ENCODE measurements at regions not wholly inside any gene's neighbourhood (a gene's known extent, or its start where the extent isn't known, plus 50 kb on each side); places are given as distances from the start of the nearest gene placed in this dataset.

DNA sequence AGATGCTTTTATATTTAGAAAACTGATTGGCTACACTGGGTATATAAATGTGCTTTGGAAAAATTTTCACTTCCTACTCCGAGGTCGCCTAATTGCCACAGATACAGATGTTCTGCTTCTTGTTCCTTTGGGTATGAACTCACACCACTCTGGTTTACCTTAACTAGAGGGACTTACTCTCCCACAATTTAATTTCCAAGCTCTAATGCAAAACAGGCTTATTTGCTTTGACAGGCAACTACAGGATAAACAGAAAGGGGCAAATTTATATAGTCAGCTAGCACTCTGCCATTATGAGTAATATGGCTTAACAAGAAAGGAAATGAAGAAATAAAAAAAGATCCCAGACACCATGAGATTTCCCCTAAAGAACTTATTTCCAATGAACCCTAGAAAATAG, 156.9 kb upstream of the ZFP64 start:
- Histone ChIP-seq H3K4me3 (ENCODE audit: low read length in 2 of 2) (no peak overlapping the region), H3K9me3 (ENCODE audit: control insufficient read depth, low read length) (no peaks in the 10 kb centered on the region), H3K36me3 (ENCODE audit: control insufficient read depth in 1 of 2, insufficient read depth in 2 of 2, low read length in 1 of 2) (no peaks in the 10 kb centered on the region), H3K4me1 (ENCODE audit: control insufficient read depth in 1 of 2, insufficient read depth in 2 of 2, low read length in 2 of 2) (no peaks in the 10 kb centered on the region), H3K27ac (ENCODE audit: low read depth in 1 of 2, low read length in 2 of 2) (no peak overlapping the region), H3K27me3 (ENCODE audit: control insufficient read depth in 1 of 2, insufficient read depth in 2 of 2, low read length in 1 of 2) (no peaks in the 10 kb centered on the region)
- 60 to 72% methylated on average over 2 of the region's 2 CpGs for WGBS, 2 donors
- intact Hi-C loops (cut with DNase I): no loop called here
- ATAC-seq (ENCODE audit: low FRiP score) (no peak), DNase-seq (no peak)

DNA sequence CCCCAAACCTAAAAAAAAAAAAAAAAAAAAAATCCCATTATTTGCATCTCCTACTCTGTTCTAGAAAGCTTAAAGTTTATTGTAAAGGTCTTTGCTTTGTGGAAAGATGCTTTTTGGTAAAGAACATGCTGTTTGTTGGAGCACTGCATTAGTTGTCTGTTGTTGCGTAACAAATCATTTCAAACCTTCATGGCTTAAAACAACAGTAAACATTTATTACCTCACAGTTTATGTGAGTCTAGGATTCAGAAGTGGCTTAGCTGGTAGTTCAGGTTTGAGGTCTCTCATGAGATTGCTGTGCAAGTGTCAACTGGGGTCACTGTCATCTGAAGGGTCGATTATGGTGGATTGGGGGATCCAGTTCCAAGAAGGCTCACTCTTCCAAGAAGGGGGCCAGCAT, 155.2 kb upstream of the ZFP64 start:
- Histone ChIP-seq H3K36me3 (ENCODE audit: control insufficient read depth in 1 of 2, insufficient read depth in 2 of 2, low read length in 1 of 2) (no peaks in the 10 kb centered on the region), H3K27ac (ENCODE audit: low read depth in 1 of 2, low read length in 2 of 2) (no peak overlapping the region), H3K27me3 (ENCODE audit: control insufficient read depth in 1 of 2, insufficient read depth in 2 of 2, low read length in 1 of 2) (no peaks in the 10 kb centered on the region), H3K4me3 (ENCODE audit: low read length in 2 of 2) (no peak overlapping the region), H3K9me3 (ENCODE audit: control insufficient read depth, low read length) (no peaks in the 10 kb centered on the region), H3K4me1 (ENCODE audit: control insufficient read depth in 1 of 2, insufficient read depth in 2 of 2, low read length in 2 of 2) (no peaks in the 10 kb centered on the region)
- 79 to 85% methylated on average over 2 of the region's 2 CpGs for WGBS, 2 donors
- ATAC-seq (ENCODE audit: low FRiP score) (no peak), DNase-seq (no peak)
- intact Hi-C loops (cut with DNase I): no loop called here

DNA sequence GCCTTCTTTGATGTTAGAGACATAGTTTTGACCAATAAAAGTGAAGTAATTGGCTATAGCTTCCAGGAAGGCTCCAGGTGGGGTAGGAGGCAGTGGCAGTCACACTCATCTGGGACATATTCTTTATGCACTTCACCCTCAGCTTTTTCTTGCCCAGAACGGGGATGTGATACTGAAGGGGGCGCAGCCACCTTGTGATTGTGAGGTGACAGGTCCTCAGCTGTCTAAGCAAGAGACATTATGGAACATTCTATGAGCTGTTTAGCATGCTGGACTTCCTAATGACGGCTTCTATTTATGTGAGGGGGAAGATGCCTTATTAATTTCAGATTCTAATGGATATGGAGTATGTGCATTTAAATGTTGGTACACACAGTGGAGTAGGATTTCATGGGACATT, 151.3 kb upstream of the ZFP64 start:
- intact Hi-C loops (cut with DNase I): no loop called here
- H3K27ac ChIP-seq (ENCODE audit: low read depth in 1 of 2, low read length in 2 of 2): no peak overlapping the region
- ATAC-seq (ENCODE audit: low FRiP score) (no peak), DNase-seq (no peak)
- no peaks in the 10 kb centered on the region for H3K9me3 ChIP-seq (ENCODE audit: control insufficient read depth, low read length)
- no peaks in the 10 kb centered on the region for H3K36me3 ChIP-seq (ENCODE audit: control insufficient read depth in 1 of 2, insufficient read depth in 2 of 2, low read length in 1 of 2)
- no peaks in the 10 kb centered on the region for H3K27me3 ChIP-seq (ENCODE audit: control insufficient read depth in 1 of 2, insufficient read depth in 2 of 2, low read length in 1 of 2)
- no peak overlapping the region for H3K4me3 ChIP-seq (ENCODE audit: low read length in 2 of 2)
- WGBS, 2 donors: 77 to 82% methylated on average over 3 of the region's 3 CpGs
- H3K4me1 ChIP-seq (ENCODE audit: control insufficient read depth in 1 of 2, insufficient read depth in 2 of 2, low read length in 2 of 2): no peaks in the 10 kb centered on the region

DNA sequence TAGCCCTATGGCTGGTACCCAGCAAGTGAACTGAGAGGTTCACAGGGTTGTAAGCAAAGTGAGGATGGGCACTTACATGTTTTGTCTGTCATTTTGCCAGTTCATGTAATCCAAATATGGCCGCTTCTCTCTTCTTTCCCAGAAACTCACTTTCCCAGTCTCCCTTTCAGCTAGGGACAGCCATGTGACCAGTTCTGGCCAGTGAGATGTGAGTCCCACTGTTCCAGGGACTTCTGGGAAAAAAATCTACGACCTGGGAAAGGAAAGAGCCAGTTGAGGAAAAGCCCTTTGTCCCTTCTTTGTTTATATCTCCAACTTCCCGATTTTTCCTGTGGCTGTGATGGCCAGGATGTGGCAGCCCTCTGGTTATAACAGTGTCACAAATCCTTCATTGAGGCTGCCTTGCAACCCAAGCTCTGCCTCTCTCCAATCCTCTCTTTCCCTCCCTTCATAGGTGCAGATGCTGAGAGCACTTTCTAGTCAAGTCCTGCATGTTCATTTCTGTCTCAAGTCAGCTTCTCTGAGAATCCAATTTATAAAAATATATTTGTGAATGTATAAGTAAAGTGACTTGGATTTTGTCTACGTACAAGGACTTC, 148.6 kb upstream of the ZFP64 start:
- no peaks in the 10 kb centered on the region for H3K27me3 ChIP-seq (ENCODE audit: control insufficient read depth in 1 of 2, insufficient read depth in 2 of 2, low read length in 1 of 2)
- no peak overlapping the region for H3K4me3 ChIP-seq (ENCODE audit: low read length in 2 of 2)
- ATAC-seq (ENCODE audit: low FRiP score): no peak
- DNase-seq: no peak
- H3K27ac ChIP-seq (ENCODE audit: low read depth in 1 of 2, low read length in 2 of 2): no peak overlapping the region
- no peaks in the 10 kb centered on the region for H3K36me3 ChIP-seq (ENCODE audit: control insufficient read depth in 1 of 2, insufficient read depth in 2 of 2, low read length in 1 of 2)
- H3K4me1 ChIP-seq (ENCODE audit: control insufficient read depth in 1 of 2, insufficient read depth in 2 of 2, low read length in 2 of 2): no peaks in the 10 kb centered on the region
- intact Hi-C loops (cut with DNase I): no loop called here
- peaks cover 1% of the 10 kb centered on the region for H3K9me3 ChIP-seq (ENCODE audit: control insufficient read depth, low read length)
- WGBS, 2 donors: 78 to 79% methylated on average over 4 of the region's 4 CpGs

DNA sequence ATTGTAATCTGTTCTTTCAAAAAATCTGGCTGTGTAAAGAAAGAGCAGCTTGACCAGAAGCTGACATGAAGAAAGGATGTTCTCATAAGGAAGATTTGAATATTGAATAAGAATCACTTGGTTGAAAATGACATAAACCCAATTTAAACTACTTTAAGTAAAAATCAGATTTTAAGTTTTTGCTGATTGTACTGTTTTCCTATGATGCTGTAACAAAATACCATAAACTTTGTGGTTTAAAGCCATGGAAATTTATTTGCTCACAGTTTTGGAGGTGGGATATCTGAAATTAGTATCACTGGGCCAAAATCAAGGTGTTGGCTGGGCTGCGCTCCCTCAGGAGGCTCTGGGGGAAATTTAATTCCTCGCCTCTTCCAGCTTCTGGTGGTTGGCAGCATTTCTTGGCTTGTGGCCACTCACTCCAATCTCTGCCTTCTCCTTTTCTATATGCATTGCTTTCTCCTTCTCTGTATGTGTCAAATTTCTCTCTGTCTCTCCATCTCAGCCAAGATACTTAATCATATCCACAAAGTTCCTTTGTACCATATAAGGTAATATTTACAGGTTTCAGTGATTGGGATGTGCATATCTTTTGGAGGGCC, 141.2 kb upstream of the ZFP64 start:
- WGBS, 2 donors: 65 to 74% methylated on average over 2 of the region's 2 CpGs
- Histone ChIP-seq H3K4me3 (ENCODE audit: low read length in 2 of 2) (no peak overlapping the region), H3K27ac (ENCODE audit: low read depth in 1 of 2, low read length in 2 of 2) (no peak overlapping the region), H3K36me3 (ENCODE audit: control insufficient read depth in 1 of 2, insufficient read depth in 2 of 2, low read length in 1 of 2) (no peaks in the 10 kb centered on the region), H3K4me1 (ENCODE audit: control insufficient read depth in 1 of 2, insufficient read depth in 2 of 2, low read length in 2 of 2) (no peaks in the 10 kb centered on the region), H3K27me3 (ENCODE audit: control insufficient read depth in 1 of 2, insufficient read depth in 2 of 2, low read length in 1 of 2) (no peaks in the 10 kb centered on the region), H3K9me3 (ENCODE audit: control insufficient read depth, low read length) (peaks cover 1% of the 10 kb centered on the region)
- no peak for ATAC-seq (ENCODE audit: low FRiP score)
- intact Hi-C loops (cut with DNase I): no loop called here
- no peak for DNase-seq

DNA sequence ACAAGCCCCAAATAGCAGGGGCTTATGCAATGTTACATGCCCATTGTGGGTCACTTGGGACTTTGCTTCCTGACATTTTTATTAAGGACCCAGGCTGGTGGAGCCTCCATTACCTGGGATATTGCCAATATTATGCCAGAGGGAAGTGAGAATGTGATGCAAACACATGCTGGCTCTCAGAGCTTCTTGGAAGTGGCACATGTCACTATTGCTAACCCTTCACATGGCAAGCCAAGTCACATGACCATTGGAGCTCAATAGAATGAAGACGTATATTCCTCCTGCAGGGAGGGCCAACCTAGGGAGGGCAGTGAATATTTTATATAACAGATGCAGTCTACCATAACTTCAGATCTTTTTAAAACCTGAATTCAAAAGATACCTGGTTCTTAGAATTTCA, 140.7 kb upstream of the ZFP64 start:
- no peaks in the 10 kb centered on the region for H3K4me1 ChIP-seq (ENCODE audit: control insufficient read depth in 1 of 2, insufficient read depth in 2 of 2, low read length in 2 of 2)
- no peak overlapping the region for H3K27ac ChIP-seq (ENCODE audit: low read depth in 1 of 2, low read length in 2 of 2)
- WGBS, 2 donors: 70 to 81% methylated on average over 1 of the region's 1 CpG
- H3K27me3 ChIP-seq (ENCODE audit: control insufficient read depth in 1 of 2, insufficient read depth in 2 of 2, low read length in 1 of 2): no peaks in the 10 kb centered on the region
- no peak overlapping the region for H3K4me3 ChIP-seq (ENCODE audit: low read length in 2 of 2)
- DNase-seq (no peak), ATAC-seq (ENCODE audit: low FRiP score) (no peak)
- intact Hi-C loops (cut with DNase I): no loop called here
- peaks cover 1% of the 10 kb centered on the region for H3K9me3 ChIP-seq (ENCODE audit: control insufficient read depth, low read length)
- no peaks in the 10 kb centered on the region for H3K36me3 ChIP-seq (ENCODE audit: control insufficient read depth in 1 of 2, insufficient read depth in 2 of 2, low read length in 1 of 2)

DNA sequence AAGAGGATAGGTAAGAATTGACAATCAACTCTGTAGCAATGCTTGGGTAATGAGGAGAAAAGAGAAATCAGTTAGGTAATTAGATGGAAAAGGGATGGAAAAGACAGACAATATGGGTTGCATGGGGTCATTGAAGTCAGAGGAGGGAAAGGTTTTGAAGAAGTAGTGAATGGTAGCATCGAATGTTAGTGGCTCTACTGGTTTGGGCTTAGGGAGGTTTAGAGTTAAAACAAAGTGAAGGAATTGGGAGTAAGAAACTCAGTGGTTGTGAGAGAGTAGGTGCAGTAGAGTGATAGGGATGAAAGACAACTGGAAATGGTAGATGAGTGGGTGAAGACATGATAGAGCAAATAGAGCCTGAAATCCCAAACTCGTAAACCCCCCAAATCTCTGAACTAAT, 140.1 kb upstream of the ZFP64 start:
- Histone ChIP-seq H3K27ac (ENCODE audit: low read depth in 1 of 2, low read length in 2 of 2) (no peak overlapping the region), H3K27me3 (ENCODE audit: control insufficient read depth in 1 of 2, insufficient read depth in 2 of 2, low read length in 1 of 2) (no peaks in the 10 kb centered on the region), H3K4me1 (ENCODE audit: control insufficient read depth in 1 of 2, insufficient read depth in 2 of 2, low read length in 2 of 2) (no peaks in the 10 kb centered on the region), H3K4me3 (ENCODE audit: low read length in 2 of 2) (no peak overlapping the region), H3K9me3 (ENCODE audit: control insufficient read depth, low read length) (peaks cover 1% of the 10 kb centered on the region), H3K36me3 (ENCODE audit: control insufficient read depth in 1 of 2, insufficient read depth in 2 of 2, low read length in 1 of 2) (no peaks in the 10 kb centered on the region)
- ATAC-seq (ENCODE audit: low FRiP score) (no peak), DNase-seq (no peak)
- 91 to 93% methylated on average over 2 of the region's 2 CpGs for WGBS, 2 donors
- intact Hi-C loops (cut with DNase I): no loop called here

DNA sequence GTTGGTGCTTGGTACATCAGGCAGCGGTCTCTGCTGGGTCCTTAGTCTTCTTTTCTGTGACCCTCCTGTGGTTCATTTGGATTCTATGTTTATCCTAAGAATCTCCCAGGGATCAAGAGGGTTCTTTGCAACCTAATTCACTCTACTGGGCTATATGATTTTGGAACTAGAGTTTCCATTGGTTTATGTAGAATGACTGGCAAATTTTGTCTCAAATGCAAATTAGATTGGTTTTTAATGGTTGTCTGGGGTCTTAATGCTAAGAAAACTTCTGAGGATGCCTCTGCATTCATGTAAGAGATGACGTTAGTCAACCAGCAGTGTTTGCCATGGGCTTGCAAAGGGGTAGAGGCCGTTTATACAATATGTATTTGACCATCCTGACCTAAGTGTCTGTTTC, 129.8 kb upstream of the ZFP64 start:
- no peak for DNase-seq
- intact Hi-C loops (cut with DNase I): no loop called here
- 78 to 79% methylated on average over 3 of the region's 3 CpGs for WGBS, 2 donors
- Histone ChIP-seq H3K9me3 (ENCODE audit: control insufficient read depth, low read length) (peaks cover 4% of the 10 kb centered on the region), H3K36me3 (ENCODE audit: control insufficient read depth in 1 of 2, insufficient read depth in 2 of 2, low read length in 1 of 2) (no peaks in the 10 kb centered on the region), H3K27ac (ENCODE audit: low read depth in 1 of 2, low read length in 2 of 2) (no peak overlapping the region), H3K27me3 (ENCODE audit: control insufficient read depth in 1 of 2, insufficient read depth in 2 of 2, low read length in 1 of 2) (no peaks in the 10 kb centered on the region), H3K4me1 (ENCODE audit: control insufficient read depth in 1 of 2, insufficient read depth in 2 of 2, low read length in 2 of 2) (no peaks in the 10 kb centered on the region), H3K4me3 (ENCODE audit: low read length in 2 of 2) (no peak overlapping the region)
- ATAC-seq (ENCODE audit: low FRiP score): no peak

DNA sequence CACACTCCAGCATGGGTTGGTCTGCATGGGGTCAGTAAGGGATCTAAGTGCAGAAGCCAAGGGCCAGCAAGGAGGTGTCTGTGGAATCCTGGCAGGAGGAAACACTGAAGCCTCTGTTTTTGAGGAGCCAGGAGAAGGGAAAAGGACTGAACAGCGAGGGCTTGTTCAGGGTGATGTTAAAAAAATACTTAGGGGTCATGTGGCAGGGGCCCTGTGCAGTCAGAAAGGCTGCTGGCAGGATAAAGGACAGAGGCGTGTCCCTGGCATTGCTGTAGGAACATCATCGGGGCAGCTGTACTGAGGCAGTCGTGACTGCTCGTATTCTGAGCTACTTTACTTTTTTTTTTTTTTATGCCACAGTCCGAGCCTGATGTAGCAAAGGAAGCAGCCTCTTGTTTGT, 127.1 kb upstream of the ZFP64 start:
- no peak for ATAC-seq (ENCODE audit: low FRiP score)
- intact Hi-C loops (cut with DNase I): no loop called here
- no peaks in the 10 kb centered on the region for H3K36me3 ChIP-seq (ENCODE audit: control insufficient read depth in 1 of 2, insufficient read depth in 2 of 2, low read length in 1 of 2)

More for the DNA sequence above, 127.1 kb upstream of the ZFP64 start:
- H3K27ac ChIP-seq (ENCODE audit: low read depth in 1 of 2, low read length in 2 of 2): no peak overlapping the region
- H3K4me1 ChIP-seq (ENCODE audit: control insufficient read depth in 1 of 2, insufficient read depth in 2 of 2, low read length in 2 of 2): no peaks in the 10 kb centered on the region
- H3K9me3 ChIP-seq (ENCODE audit: control insufficient read depth, low read length): peaks cover 4% of the 10 kb centered on the region
- no peak for DNase-seq
- no peak overlapping the region for H3K4me3 ChIP-seq (ENCODE audit: low read length in 2 of 2)
- WGBS, 2 donors: 33 to 35% methylated on average over 6 of the region's 6 CpGs
- no peaks in the 10 kb centered on the region for H3K27me3 ChIP-seq (ENCODE audit: control insufficient read depth in 1 of 2, insufficient read depth in 2 of 2, low read length in 1 of 2)
